IMR-90 (cell line): ENCODE measurements at regions not wholly inside any gene's neighbourhood (a gene's known extent, or its start where the extent isn't known, plus 50 kb on each side); places are given as distances from the start of the nearest gene placed in this dataset.

Experiments
- ATAC-seq: fragments of 200-7000 bp; cut with Tn5 transposase; 2 replicates; pipeline ENCODE4 v1.9.1; 2020; ENCODE audit warnings: low read depth, mild to moderate bottlenecking, moderate library complexity
- BruUV-seq: library from RNA; stranded (reverse); fragments of 400-500 nt; replicated peaks from 2 replicates; lab custom pipeline; 2021; lab: Mats Ljungman, UMichigan
- CTCF ChIA-PET: fragments of 300-600 bp; formaldehyde crosslinking; extraction: SDS; loops from one replicate; lab custom pipeline; 2021; ENCODE audit warnings: antibody characterized with exemption; lab: Yijun Ruan, JAX
- POLR2A ChIA-PET: fragments of 300-600 bp; sonication (Branson Sonifier 250); formaldehyde crosslinking; loops from one replicate; lab custom pipeline; 2022; ENCODE audit warnings: antibody characterized with exemption; ENCODE audit not compliant: unreplicated experiment; lab: Charles Lee
- DNase-seq: peaks from one replicate; pipeline ENCODE4 v3.0.0; 2013
- H2AFZ ChIP-seq: replicated peaks from 2 replicates; pipeline ENCODE3; 2013; ENCODE audit warnings: low read length, mild to moderate bottlenecking; ENCODE audit not compliant: poor library complexity
- H2AK5ac ChIP-seq: 2 replicates; pipeline ENCODE4 v1.6.1; 2013; ENCODE audit warnings: low read depth, low read length, inconsistent platforms
- H2AK9ac ChIP-seq: replicated peaks from 2 replicates; pipeline ENCODE3; 2013; ENCODE audit warnings: mild to moderate bottlenecking, low read depth, low read length, moderate library complexity; ENCODE audit not compliant: poor library complexity
- H2BK120ac ChIP-seq: 2 replicates; pipeline ENCODE4 v1.6.1; 2013; ENCODE audit warnings: low read depth, low read length, inconsistent platforms
- H2BK15ac ChIP-seq: 3 replicates; pipeline ENCODE4 v1.6.1; 2013; ENCODE audit warnings: low read depth, low read length, inconsistent platforms
- H2BK20ac ChIP-seq: 2 replicates; pipeline ENCODE4 v1.6.1; 2013; ENCODE audit warnings: low read depth, mild to moderate bottlenecking, inconsistent platforms, low read length, moderate library complexity
- H2BK5ac ChIP-seq: 2 replicates; pipeline ENCODE4 v1.6.1; 2013; ENCODE audit warnings: mild to moderate bottlenecking, low read depth, low read length, inconsistent platforms; ENCODE audit not compliant: poor library complexity, severe bottlenecking
- H3K14ac ChIP-seq: replicated peaks from 2 replicates; pipeline ENCODE4 v1.6.1; 2013; ENCODE audit warnings: low read depth, low read length, inconsistent platforms
- H3K18ac ChIP-seq: 2 replicates; pipeline ENCODE4 v1.6.1; 2013; ENCODE audit warnings: low read depth, low read length, control low read depth
- H3K23ac ChIP-seq: 2 replicates; pipeline ENCODE4 v1.6.1; 2013; ENCODE audit warnings: low read depth, low read length, inconsistent platforms
- H3K27ac ChIP-seq: 2 replicates; pipeline ENCODE4 v1.5.1; 2013; ENCODE audit warnings: mild to moderate bottlenecking, control low read depth, low read length; ENCODE audit not compliant: insufficient read depth
- H3K27me3 ChIP-seq: 2 replicates; pipeline ENCODE4 v1.6.1; 2013; ENCODE audit warnings: low read length; ENCODE audit not compliant: control insufficient read depth, insufficient read depth
- H3K36me3 ChIP-seq: 2 replicates; pipeline ENCODE4 v1.6.1; 2013; ENCODE audit warnings: low read length, mixed read lengths; ENCODE audit not compliant: control insufficient read depth, insufficient read depth
- H3K4ac ChIP-seq: 2 replicates; pipeline ENCODE4 v1.6.1; 2013; ENCODE audit warnings: low read depth, low read length, inconsistent platforms
- H3K4me1 ChIP-seq: 2 replicates; pipeline ENCODE4 v1.6.1; 2013; ENCODE audit warnings: low read length, mixed read lengths; ENCODE audit not compliant: control insufficient read depth, insufficient read depth
- H3K4me2 ChIP-seq: 2 replicates; pipeline ENCODE4 v1.6.1; 2013; ENCODE audit warnings: low read depth, mild to moderate bottlenecking, control low read depth, low read length, moderate library complexity
- H3K4me3 ChIP-seq: 2 replicates; pipeline ENCODE4 v1.5.1; 2013; ENCODE audit warnings: low read depth, mild to moderate bottlenecking, control low read depth, low read length, moderate library complexity; ENCODE audit not compliant: insufficient read depth
- H3K56ac ChIP-seq: 2 replicates; pipeline ENCODE4 v1.6.1; 2013; ENCODE audit warnings: low read length, inconsistent platforms; ENCODE audit not compliant: insufficient read depth; ENCODE audit errors: extremely low read depth
- H3K79me1 ChIP-seq, 2 experiments: 2 replicates each; pipeline ENCODE4 v1.6.1; 2013; ENCODE audit warnings: low read length in 2 of 2, inconsistent platforms in 1 of 2, low read depth in 1 of 2
- H3K9ac ChIP-seq: 2 replicates; pipeline ENCODE4 v1.6.1; 2013; ENCODE audit warnings: low read depth, low read length, control low read depth
- H3K9me1 ChIP-seq: 2 replicates; pipeline ENCODE4 v1.6.1; 2013; ENCODE audit warnings: low read length, inconsistent platforms; ENCODE audit not compliant: insufficient read depth
- H3K9me3 ChIP-seq: 2 replicates; pipeline ENCODE4 v1.6.1; 2013; ENCODE audit warnings: low read length; ENCODE audit not compliant: control insufficient read depth, insufficient read depth
- H4K20me1 ChIP-seq: 2 replicates; pipeline ENCODE4 v1.6.1; 2013; ENCODE audit warnings: low read length, inconsistent platforms; ENCODE audit not compliant: insufficient read depth
- H4K5ac ChIP-seq: 2 replicates; pipeline ENCODE4 v1.6.1; 2013; ENCODE audit warnings: mild to moderate bottlenecking, low read depth, low read length, control low read depth
- H4K8ac ChIP-seq, 2 experiments: 2 replicates each; pipeline ENCODE4 v1.6.1; 2013; ENCODE audit warnings: low read depth in 2 of 2, low read length in 2 of 2, control low read depth in 1 of 2, inconsistent platforms in 1 of 2
- H4K91ac ChIP-seq: 2 replicates; pipeline ENCODE4 v1.6.1; 2013; ENCODE audit warnings: low read depth, low read length, inconsistent platforms; ENCODE audit not compliant: insufficient read depth
- BHLHE40 ChIP-seq: fragments of 150-350 bp; IDR thresholded peaks from 2 replicates; pipeline ENCODE4 v1.6.1; 2016; ENCODE audit warnings: mild to moderate bottlenecking, low read depth, low read length
- CEBPB ChIP-seq: IDR thresholded peaks from 2 replicates; pipeline ENCODE4 v1.6.1; 2012; ENCODE audit warnings: low read depth, low read length, improper control_type of control experiment
- CHD1 ChIP-seq: IDR thresholded peaks from 2 replicates; pipeline ENCODE4 v1.6.1; 2012; ENCODE audit warnings: low read depth, low read length, improper control_type of control experiment
- CTCF ChIP-seq: conservative IDR thresholded peaks from 2 replicates; pipeline ENCODE4 v1.5.1; 2012; ENCODE audit warnings: mild to moderate bottlenecking, low read depth, low read length, improper control_type of control experiment
- FOS ChIP-seq: fragments of 150-350 bp; IDR thresholded peaks from 2 replicates; pipeline ENCODE4 v1.6.1; 2016; ENCODE audit warnings: low read depth, low read length
- MAFK ChIP-seq: IDR thresholded peaks from 2 replicates; pipeline ENCODE4 v1.6.1; 2012; ENCODE audit warnings: low read depth, low read length, improper control_type of control experiment
- MXI1 ChIP-seq: IDR thresholded peaks from 2 replicates; pipeline ENCODE4 v1.6.1; 2012; ENCODE audit warnings: low read depth, mild to moderate bottlenecking, low read length, moderate library complexity, borderline replicate concordance
- NFE2L2 ChIP-seq: fragments of 150-350 bp; IDR thresholded peaks from 2 replicates; pipeline ENCODE4 v1.6.1; 2016; ENCODE audit warnings: low read depth, mild to moderate bottlenecking, low read length
- POLR2A ChIP-seq: IDR thresholded peaks from 2 replicates; pipeline ENCODE4 v1.6.1; 2012; ENCODE audit warnings: mild to moderate bottlenecking, low read depth, low read length
- RFX5 ChIP-seq: IDR thresholded peaks from 2 replicates; pipeline ENCODE4 v1.8.0; 2012; ENCODE audit warnings: low read depth, mild to moderate bottlenecking, low read length, moderate library complexity
- SMC3 ChIP-seq: fragments of 150-350 bp; IDR thresholded peaks from 2 replicates; pipeline ENCODE4 v1.6.1; 2016; ENCODE audit warnings: low read depth, mild to moderate bottlenecking, antibody characterized with exemption, low read length, moderate library complexity
- USF2 ChIP-seq: fragments of 150-350 bp; IDR thresholded peaks from 2 replicates; pipeline ENCODE4 v1.6.1; 2017; ENCODE audit warnings: mild to moderate bottlenecking, antibody characterized with exemption, low read length, low read depth
- WGBS, 2 experiments: methylation state at CpG; one replicate each; pipeline versions ENCODE4 v1.1.5 to v1.1.7; 2013; ENCODE audit warnings: missing lambda C conversion rate in 2 of 2; ENCODE audit not compliant: insufficient read length in 1 of 2; ENCODE audit errors: extremely low coverage in 2 of 2; 5-methylcytosine and 5-hydroxymethylcytosine counted together
- dilution Hi-C: fragments of 300-500 bp; cut with HindIII; formaldehyde crosslinking; loops from one replicate; pipeline ENCODE4 v1.14.3; 2018; ENCODE audit warnings: low sequenced_read_pairs; ENCODE audit not compliant: unreplicated experiment
- in situ Hi-C: fragments of 300-500 bp; cut with MboI; formaldehyde crosslinking; loops from 3 replicates; pipeline ENCODE4 v1.14.3; 2019; ENCODE audit warnings: low sequenced_read_pairs, inconsistent platforms, mixed read lengths
- intact Hi-C: fragments of 100-400 bp; cut with micrococcal nuclease; formaldehyde crosslinking; loops from 2 replicates; pipeline ENCODE4 v1.10.0; 2022
- TF ChIP-seq, protein P1 (sequence below): fragments of 150-350 bp; IDR thresholded peaks from 2 replicates; pipeline ENCODE4 v1.6.1; 2016; ENCODE audit warnings: low read depth, mild to moderate bottlenecking, low read length, moderate library complexity, borderline replicate concordance

GRCh38 chrX:3450881-3451570, 104.6 kb upstream of the MXRA5 start:
- H3K36me3 ChIP-seq: no peaks in the 10 kb centered on the region
- CTCF ChIA-PET: no interaction called here

More at GRCh38 chrX:3450881-3451570, 104.6 kb upstream of the MXRA5 start:
- intact Hi-C loops: no loop called here
- Histone ChIP-seq H4K8ac (no peak overlapping the region), H2BK120ac (no peak overlapping the region), H2BK5ac (no peak overlapping the region), H3K9me1 (no peaks in the 10 kb centered on the region), H3K79me1 (no peaks in the 10 kb centered on the region), H3K4me1 (no peaks in the 10 kb centered on the region), H3K4ac (no peak overlapping the region), H4K5ac (no peak overlapping the region), H3K56ac (no peak overlapping the region), H2AK5ac (no peak overlapping the region), H3K9ac (no peak overlapping the region), H2AK9ac (no peak overlapping the region), H3K4me3 (no peak overlapping the region), H4K91ac (no peak overlapping the region), H3K27me3 (no peaks in the 10 kb centered on the region), H3K18ac (no peak overlapping the region), H3K4me2 (no peak overlapping the region), H2BK15ac (no peak overlapping the region), H2AFZ (no peak overlapping the region), H3K14ac (no peak overlapping the region), H3K9me3 (peaks cover 5% of the 10 kb centered on the region), H3K23ac (no peak overlapping the region), H2BK20ac (no peak overlapping the region), H4K20me1 (no peaks in the 10 kb centered on the region), H3K27ac (no peak overlapping the region)
- POLR2A ChIA-PET: no interaction called here
- TF ChIP-seq RFX5 (no peak), CHD1 (no peak), MAFK (no peak), USF2 (no peak), NFE2L2 (no peak), CTCF (no peak), CEBPB (no peak), SMC3 (no peak), BHLHE40 (no peak), POLR2A (no peak), FOS (no peak), MXI1 (no peak)
- TF ChIP-seq, protein P1, sequence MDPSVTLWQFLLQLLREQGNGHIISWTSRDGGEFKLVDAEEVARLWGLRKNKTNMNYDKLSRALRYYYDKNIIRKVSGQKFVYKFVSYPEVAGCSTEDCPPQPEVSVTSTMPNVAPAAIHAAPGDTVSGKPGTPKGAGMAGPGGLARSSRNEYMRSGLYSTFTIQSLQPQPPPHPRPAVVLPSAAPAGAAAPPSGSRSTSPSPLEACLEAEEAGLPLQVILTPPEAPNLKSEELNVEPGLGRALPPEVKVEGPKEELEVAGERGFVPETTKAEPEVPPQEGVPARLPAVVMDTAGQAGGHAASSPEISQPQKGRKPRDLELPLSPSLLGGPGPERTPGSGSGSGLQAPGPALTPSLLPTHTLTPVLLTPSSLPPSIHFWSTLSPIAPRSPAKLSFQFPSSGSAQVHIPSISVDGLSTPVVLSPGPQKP: no peak
- no peak for ATAC-seq
- no peak for DNase-seq
- dilution Hi-C loops: no loop called here
- in situ Hi-C loops: no loop called here
- no TSS peak for BruUV-seq
- no CpG with 5 or more reads among the region's 3 CpGs for WGBS, 2 experiments
